PC-3 (cell line): ENCODE measurements at regions not wholly inside any gene's neighbourhood (a gene's known extent, or its start where the extent isn't known, plus 50 kb on each side); places are given as distances from the start of the nearest gene placed in this dataset.

Experiments
- ATAC-seq: fragments of 200-7000 bp; cut with Tn5 transposase; 2 replicates; pipeline ENCODE4 v1.9.1; 2020; ENCODE audit warnings: mild to moderate bottlenecking, moderate library complexity
- BruUV-seq: library from RNA; stranded (reverse); fragments of 400-500 nt; replicated peaks from 2 replicates; lab custom pipeline; 2021; lab: Mats Ljungman, UMichigan
- CTCF ChIA-PET: fragments of 300-600 bp; sonication (Branson Sonifier 250); formaldehyde crosslinking; loops from one replicate; lab custom pipeline; 2022; ENCODE audit warnings: antibody characterized with exemption; lab: Charles Lee
- POLR2A ChIA-PET: fragments of 300-600 bp; sonication (Branson Sonifier 250); formaldehyde crosslinking; loops from one replicate; lab custom pipeline; 2022; ENCODE audit warnings: antibody characterized with exemption; ENCODE audit not compliant: unreplicated experiment; lab: Charles Lee
- DNase-seq: peaks from one replicate; pipeline ENCODE4 v3.0.0-alpha.2; 2015
- H2AFZ ChIP-seq: fragments of 300-600 bp; sonication (generic); 2 replicates; pipeline ENCODE4 v1.6.0; 2016; ENCODE audit warnings: antibody characterized with exemption, low read length
- H3F3A ChIP-seq: fragments of 300-600 bp; sonication (generic); one replicate; pipeline ENCODE4 v1.6.0; 2017; ENCODE audit warnings: antibody characterized with exemption, low read length, control low read depth, mild to moderate bottlenecking; ENCODE audit not compliant: unreplicated experiment
- H3K27ac ChIP-seq: fragments of 300-600 bp; sonication (generic); 2 replicates; pipeline ENCODE4 v1.5.1; 2016; ENCODE audit warnings: mild to moderate bottlenecking, low read length
- H3K27me3 ChIP-seq: fragments of 300-600 bp; sonication (generic); 2 replicates; pipeline ENCODE4 v1.6.1; 2016; ENCODE audit warnings: low read length, mixed read lengths
- H3K36me3 ChIP-seq: fragments of 300-600 bp; sonication (generic); 2 replicates; pipeline ENCODE4 v1.6.1; 2016; ENCODE audit warnings: low read depth, mixed run types, low read length, mixed read lengths
- H3K4me1 ChIP-seq: fragments of 300-600 bp; sonication (generic); 2 replicates; pipeline ENCODE4 v1.5.1; 2016; ENCODE audit warnings: low read length; ENCODE audit not compliant: insufficient read depth
- H3K4me2 ChIP-seq: fragments of 300-600 bp; sonication (generic); 2 replicates; pipeline ENCODE4 v1.6.0; 2016; ENCODE audit warnings: low read length
- H3K4me3 ChIP-seq: fragments of 300-600 bp; sonication (generic); 2 replicates; pipeline ENCODE4 v1.5.1; 2016; ENCODE audit warnings: mild to moderate bottlenecking, low read length, mixed read lengths
- H3K79me2 ChIP-seq: fragments of 300-600 bp; sonication (generic); 2 replicates; pipeline ENCODE4 v1.6.1; 2017; ENCODE audit warnings: low read length, mixed read lengths
- H3K9ac ChIP-seq: fragments of 300-600 bp; sonication (generic); 2 replicates; pipeline ENCODE4 v1.6.0; 2016; ENCODE audit warnings: mild to moderate bottlenecking, low read length
- H3K9me2 ChIP-seq: fragments of 300-600 bp; sonication (generic); replicated peaks from 2 replicates; pipeline ENCODE4 v1.6.1; 2016; ENCODE audit warnings: mixed run types, low read length, mixed read lengths
- H3K9me3 ChIP-seq: fragments of 300-600 bp; sonication (generic); 2 replicates; pipeline ENCODE4 v1.6.1; 2016; ENCODE audit warnings: low read length, mixed read lengths
- H4K20me1 ChIP-seq: fragments of 300-600 bp; sonication (generic); 2 replicates; pipeline ENCODE4 v1.6.1; 2016; ENCODE audit warnings: low read length, mixed read lengths
- CTCF ChIP-seq: fragments of 300-600 bp; sonication (generic); conservative IDR thresholded peaks from 2 replicates; pipeline ENCODE4 v1.5.1; 2017; ENCODE audit warnings: antibody characterized with exemption, low read depth, mild to moderate bottlenecking, low read length
- EZH2 ChIP-seq: fragments of 300-600 bp; sonication (generic); IDR thresholded peaks from one replicate; pipeline ENCODE4 v1.6.1; 2017; ENCODE audit warnings: antibody characterized with exemption, mild to moderate bottlenecking, low read length; ENCODE audit not compliant: unreplicated experiment
- EZH2phosphoT487 ChIP-seq: fragments of 300-600 bp; sonication (generic); IDR thresholded peaks from 2 replicates; pipeline ENCODE4 v1.6.1; 2018; ENCODE audit warnings: mild to moderate bottlenecking, antibody characterized with exemption, low read length, borderline replicate concordance
- intact Hi-C: fragments of 100-400 bp; cut with micrococcal nuclease; formaldehyde crosslinking; loops from 2 replicates; pipeline ENCODE4 v1.9.0; 2023

DNA sequence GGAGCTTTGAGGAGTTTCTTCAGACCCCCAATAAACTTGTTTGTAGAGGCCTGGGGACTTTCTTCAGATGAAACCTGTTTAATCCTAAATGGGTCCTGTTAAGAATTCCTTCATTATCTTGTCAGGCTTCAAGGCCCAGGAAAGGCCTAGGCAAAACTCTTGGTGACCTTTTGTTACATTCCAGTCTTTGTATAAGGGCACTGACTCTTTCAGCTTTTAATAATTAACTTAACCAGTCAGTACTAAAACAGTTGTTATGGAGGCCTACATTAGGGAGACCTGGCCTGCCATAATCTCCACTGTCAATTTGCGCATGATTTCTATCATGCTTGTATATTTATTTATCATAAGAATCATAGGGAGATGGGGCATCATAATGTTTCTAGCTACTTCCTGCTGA lies 110.2 kb downstream of the FCRL5 start:
- no TSS peak for BruUV-seq
- Histone ChIP-seq H3F3A (no peaks in the 10 kb centered on the region), H3K9ac (no peak overlapping the region), H3K4me2 (no peak overlapping the region), H3K27ac (no peak overlapping the region), H2AFZ (no peak overlapping the region), H3K4me1 (no peaks in the 10 kb centered on the region), H3K27me3 (peaks cover 12% of the 10 kb centered on the region; the same call in 1 of the 2 replicates), H3K9me3 (no peaks in the 10 kb centered on the region), H3K9me2 (no peaks in the 10 kb centered on the region), H3K36me3 (no peaks in the 10 kb centered on the region), H3K79me2 (no peaks in the 10 kb centered on the region), H3K4me3 (no peak overlapping the region), H4K20me1 (no peaks in the 10 kb centered on the region)
- TF ChIP-seq EZH2 (no peak), CTCF (no peak), EZH2phosphoT487 (no peak)
- DNase-seq (no peak), ATAC-seq (no peak)
- ChIA-PET POLR2A (no interaction called here), CTCF (no interaction called here)
- intact Hi-C loops, result no loop called here

DNA sequence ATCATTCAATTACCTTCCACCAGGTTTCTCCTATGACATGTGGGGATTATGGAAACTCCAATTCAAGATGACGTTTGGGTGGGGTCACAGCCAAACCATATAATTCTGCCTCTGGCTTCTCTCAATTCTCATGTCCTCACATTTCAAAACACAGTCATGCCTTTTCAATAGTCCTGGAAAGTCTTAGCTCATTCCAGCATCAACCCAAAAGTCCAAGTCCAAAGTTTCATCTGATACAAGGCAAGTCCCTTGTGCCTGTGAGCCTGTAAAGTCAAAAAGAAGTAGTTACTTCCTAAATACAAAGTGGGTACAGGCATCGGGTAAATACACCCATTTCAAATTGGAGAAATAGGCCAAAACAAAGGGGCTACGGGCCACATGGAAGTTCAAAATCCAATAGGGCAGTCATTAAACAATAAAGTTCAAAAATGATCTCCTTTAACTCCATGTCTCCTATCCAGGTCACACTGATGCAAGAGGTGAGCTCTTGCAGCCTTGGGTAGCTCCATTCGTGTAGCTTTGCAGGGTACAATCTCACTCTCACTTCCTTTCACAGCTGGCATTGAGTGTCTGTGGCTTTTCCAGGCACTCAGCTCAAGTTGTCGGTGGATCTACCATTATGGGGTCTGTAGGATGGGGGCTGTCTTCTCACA lies 112.9 kb downstream of the FCRL5 start:
- no peaks in the 10 kb centered on the region for H3F3A ChIP-seq
- H3K4me3 ChIP-seq, result no peak overlapping the region
- ChIA-PET CTCF (no interaction called here), POLR2A (no interaction called here)
- H3K36me3 ChIP-seq, result no peaks in the 10 kb centered on the region
- no peak for TF ChIP-seq EZH2
- TF ChIP-seq EZH2phosphoT487, result no peak
- no peak for TF ChIP-seq CTCF
- no peak overlapping the region for H3K9ac ChIP-seq
- intact Hi-C loops, result no loop called here
- no peak overlapping the region for H3K4me2 ChIP-seq
- no peaks in the 10 kb centered on the region for H3K79me2 ChIP-seq
- no peaks in the 10 kb centered on the region for H4K20me1 ChIP-seq
- DNase-seq (no peak), ATAC-seq (no peak)
- H3K27ac ChIP-seq, result no peak overlapping the region
- H3K27me3 ChIP-seq, result peaks cover 24% of the 10 kb centered on the region
- BruUV-seq, result no TSS peak
- no peaks in the 10 kb centered on the region for H3K4me1 ChIP-seq
- H3K9me3 ChIP-seq, result no peaks in the 10 kb centered on the region
- no peaks in the 10 kb centered on the region for H3K9me2 ChIP-seq
- H2AFZ ChIP-seq, result no peak overlapping the region

GRCh38 chr1:157438613-157439012 lies 113.7 kb downstream of the FCRL5 start:
- no TSS peak for BruUV-seq
- Histone ChIP-seq H3K4me1 (no peaks in the 10 kb centered on the region), H3K4me2 (no peak overlapping the region), H3K36me3 (no peaks in the 10 kb centered on the region), H3K9me2 (no peaks in the 10 kb centered on the region), H3F3A (no peaks in the 10 kb centered on the region), H3K9me3 (no peaks in the 10 kb centered on the region), H3K9ac (no peak overlapping the region), H3K27ac (no peak overlapping the region), H2AFZ (no peak overlapping the region), H3K27me3 (peaks cover 33% of the 10 kb centered on the region), H3K79me2 (no peaks in the 10 kb centered on the region), H3K4me3 (no peak overlapping the region), H4K20me1 (no peaks in the 10 kb centered on the region)
- POLR2A ChIA-PET, result no interaction called here
- CTCF ChIA-PET, result no interaction called here
- intact Hi-C loops, result no loop called here
- no peak for TF ChIP-seq EZH2
- no peak for TF ChIP-seq CTCF
- no peak for TF ChIP-seq EZH2phosphoT487
- ATAC-seq (no peak), DNase-seq (peak; percentile 45)
